HCT116 (cell line): ENCODE measurements at regions not wholly inside any gene's neighbourhood (a gene's known extent, or its start where the extent isn't known, plus 50 kb on each side); places are given as distances from the start of the nearest gene placed in this dataset.

ENCODE experiments used
- CTCF ChIP-seq, 3 experiments: fragments of 200-600 bp in 1 of 3; sonication (generic) in 1 of 3; IDR thresholded peaks in 2 of 3; conservative IDR thresholded peaks in 1 of 3; 2 replicates each; pipeline ENCODE4 v1.5.1; 2012 to 2017; ENCODE audit warnings: low read depth in 2 of 3, low read length in 2 of 3, antibody characterized with exemption in 1 of 3, borderline replicate concordance in 1 of 3, control low read depth in 1 of 3, mild to moderate bottlenecking in 1 of 3, mixed read lengths in 1 of 3, mixed run types in 1 of 3, moderate library complexity in 1 of 3; ENCODE audit not compliant: insufficient read depth in 1 of 3
- REST ChIP-seq: IDR thresholded peaks from 2 replicates; pipeline ENCODE4 v1.6.1; 2012; ENCODE audit warnings: low read depth

- no peak for TF ChIP-seq CTCF (IDR thresholded peaks at IDR 0.05 in 2 of 3, conservative IDR thresholded peaks at IDR 0.05 in 1 of 3; ENCODE audit: borderline replicate concordance in 1 of 3, insufficient read depth in 1 of 3, low read depth in 2 of 3, low read length in 2 of 3)
- TF ChIP-seq REST, result no peak
Measured at GRCh38 chr5:93055971-93056370, 525.0 kb downstream of the NR2F1-AS1 start.
